ENCODE measurements at regions not wholly inside any gene's neighbourhood (a gene's known extent, or its start where the extent isn't known, plus 50 kb on each side); places are given as distances from the start of the nearest gene placed in this dataset.

GRCh38 chr10:128612631-128613030 is 486.4 kb upstream of the MKI67 start:
- no peak for DNase-seq (ENCODE audit: low read depth in 2 of 2)

GRCh38 chr10:128614016-128614605 is 487.9 kb upstream of the MKI67 start:
- no peak for DNase-seq (ENCODE audit: low read depth in 2 of 2)

GRCh38 chr10:128614802-128615553 is 488.8 kb upstream of the MKI67 start:
- no peak for DNase-seq (ENCODE audit: low read depth in 2 of 2)

- no peak for DNase-seq (ENCODE audit: low read depth in 2 of 2)
These were observed 491.3 kb upstream of the MKI67 start for GRCh38 chr10:128617532-128617931.

- DNase-seq (ENCODE audit: low read depth in 2 of 2) = no peak
These were observed 496.5 kb upstream of the MKI67 start for GRCh38 chr10:128622706-128623105.

- DNase-seq (ENCODE audit: low read depth in 2 of 2) = no peak
These were observed 497.6 kb upstream of the MKI67 start for GRCh38 chr10:128623776-128624175.

- DNase-seq (ENCODE audit: low read depth in 2 of 2) = no peak
These were observed 498.7 kb upstream of the MKI67 start for GRCh38 chr10:128624656-128625530.

GRCh38 chr10:128625926-128626325 is 499.7 kb upstream of the MKI67 start:
- no peak for DNase-seq (ENCODE audit: low read depth in 2 of 2)

- DNase-seq (ENCODE audit: low read depth in 2 of 2) = no peak
These were observed 500.3 kb upstream of the MKI67 start for GRCh38 chr10:128626397-128627000.

GRCh38 chr10:128627811-128628210 is 501.6 kb upstream of the MKI67 start:
- no peak for DNase-seq (ENCODE audit: low read depth in 2 of 2)

GRCh38 chr10:128628252-128628651 is 502.0 kb upstream of the MKI67 start:
- DNase-seq (ENCODE audit: low read depth in 2 of 2) = no peak

- DNase-seq (ENCODE audit: low read depth in 2 of 2) = peak; percentile 22 to 72
These were observed 503.2 kb upstream of the MKI67 start for GRCh38 chr10:128629111-128630096.

- DNase-seq (ENCODE audit: low read depth in 2 of 2) = no peak
These were observed 504.6 kb upstream of the MKI67 start for GRCh38 chr10:128630787-128631252.

GRCh38 chr10:128631801-128632241 is 505.6 kb upstream of the MKI67 start:
- DNase-seq (ENCODE audit: low read depth in 2 of 2) = peak; percentile 23 to 24

GRCh38 chr10:128632694-128633093 is 506.5 kb upstream of the MKI67 start:
- no peak for DNase-seq (ENCODE audit: low read depth in 2 of 2)

- DNase-seq (ENCODE audit: low read depth in 2 of 2) = peak in 1 of 2 donors; percentile 9
These were observed 507.8 kb upstream of the MKI67 start for GRCh38 chr10:128633864-128634540.

GRCh38 chr10:128642023-128642422 is 515.8 kb upstream of the MKI67 start:
- no peak for DNase-seq (ENCODE audit: low read depth in 2 of 2)

GRCh38 chr10:128642502-128642901 is 516.3 kb upstream of the MKI67 start:
- DNase-seq (ENCODE audit: low read depth in 2 of 2) = no peak

- DNase-seq (ENCODE audit: low read depth in 2 of 2) = no peak
These were observed 517.4 kb upstream of the MKI67 start for GRCh38 chr10:128643658-128644057.

- DNase-seq (ENCODE audit: low read depth in 2 of 2) = no peak
These were observed 519.3 kb upstream of the MKI67 start for GRCh38 chr10:128645486-128645885.

Measured in dermis microvascular lymphatic vessel endothelial cell (primary cell).